Spinal cord (tissue), 9 donors: ENCODE measurements at regions not wholly inside any gene's neighbourhood (a gene's known extent, or its start where the extent isn't known, plus 50 kb on each side); places are given as distances from the start of the nearest gene placed in this dataset.
"Not testable (repeated sequence)": the region's sequence is repeated elsewhere in the genome, so short reads cannot be mapped to it uniquely, and the experiment has no call there.

Experiments used
- DNase-seq, 6 donors: peaks; one replicate each; pipeline versions ENCODE4 v3.0.0 to v3.0.0-alpha.2; 2013 to 2015; ENCODE audit warnings: low spot score in 6 of 6, low read depth in 4 of 6
- H3K27ac ChIP-seq: one replicate; pipeline ENCODE4 v1.5.1; 2013; ENCODE audit warnings: low read depth, low read length, control low read depth
- H3K27me3 ChIP-seq: one replicate; pipeline ENCODE4 v1.6.1; 2013; ENCODE audit warnings: low read length; ENCODE audit not compliant: control insufficient read depth, insufficient read depth
- H3K36me3 ChIP-seq: one replicate; pipeline ENCODE4 v1.6.1; 2013; ENCODE audit warnings: low read length; ENCODE audit not compliant: control insufficient read depth, insufficient read depth
- H3K4me1 ChIP-seq: one replicate; pipeline ENCODE4 v1.6.1; 2013; ENCODE audit warnings: low read length; ENCODE audit not compliant: control insufficient read depth, insufficient read depth
- H3K4me3 ChIP-seq: one replicate; pipeline ENCODE4 v1.5.1; 2013; ENCODE audit warnings: low read depth, low read length, control low read depth
- H3K9me3 ChIP-seq: one replicate; pipeline ENCODE4 v1.6.1; 2013; ENCODE audit warnings: low read length; ENCODE audit not compliant: control insufficient read depth, insufficient read depth
- WGBS: methylation state at CpG from one replicate; pipeline ENCODE4 v1.1.5; 2013; ENCODE audit warnings: missing lambda C conversion rate; ENCODE audit not compliant: insufficient coverage; 5-methylcytosine and 5-hydroxymethylcytosine counted together
- donor health status: healthy.

- not testable (repeated sequence) for H3K36me3 ChIP-seq, H3K27ac ChIP-seq, H3K4me3 ChIP-seq, H3K9me3 ChIP-seq, DNase-seq, H3K4me1 ChIP-seq, H3K27me3 ChIP-seq
- WGBS, result 94% methylated on average over 12 of the region's 17 CpGs
Measured at GRCh38 chr2:11088821-11089220, 66.4 kb upstream of the SLC66A3 start.

GRCh38 chr2:11090187-11090586, 65.1 kb upstream of the SLC66A3 start:
- H3K4me3 ChIP-seq, result no peak overlapping the region
- no peak overlapping the region for H3K27ac ChIP-seq
- H3K27me3 ChIP-seq, result no peaks in the 10 kb centered on the region
- no CpG with 5 or more reads among the region's 2 CpGs for WGBS
- no peaks in the 10 kb centered on the region for H3K36me3 ChIP-seq
- no peaks in the 10 kb centered on the region for H3K9me3 ChIP-seq
- DNase-seq, result no peak
- peaks cover 4% of the 10 kb centered on the region for H3K4me1 ChIP-seq

DNA sequence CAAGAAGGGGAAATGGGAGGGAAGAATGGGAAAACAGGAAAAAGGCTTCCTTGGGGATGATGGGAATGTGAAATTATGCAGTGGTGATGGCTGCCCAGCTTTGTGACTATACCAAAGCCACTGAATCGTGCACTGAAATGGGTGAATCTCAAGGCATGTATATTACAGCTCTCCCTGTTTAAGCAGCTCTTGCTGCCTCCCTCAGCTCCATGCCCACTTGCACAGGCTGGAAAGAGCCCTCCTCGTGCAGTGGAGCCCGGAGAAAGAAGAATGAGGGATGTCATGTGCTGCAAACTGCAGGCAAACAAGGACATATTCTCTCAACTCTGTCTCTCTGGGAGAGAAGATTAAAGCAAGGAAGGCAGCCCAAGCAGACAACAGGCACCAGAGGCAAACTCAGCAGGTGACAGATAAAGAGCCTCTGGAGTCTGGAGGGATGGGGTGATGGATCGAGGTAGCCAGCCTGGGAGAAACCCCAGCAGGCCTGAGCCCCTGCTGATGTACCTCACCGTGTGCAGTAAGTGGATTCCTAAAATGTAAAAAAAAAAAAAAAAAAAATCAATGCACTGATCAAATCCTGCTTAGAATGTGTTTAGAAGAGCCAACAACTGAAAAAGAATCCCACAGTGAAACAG, 62.4 kb upstream of the SLC66A3 start:
- WGBS, result 60% methylated on average over 1 of the region's 5 CpGs

GRCh38 chr2:11093467-11093866, 61.8 kb upstream of the SLC66A3 start:
- WGBS, result 62% methylated on average over 4 of the region's 4 CpGs
- H3K27ac ChIP-seq, result no peak overlapping the region
- no peaks in the 10 kb centered on the region for H3K9me3 ChIP-seq
- peaks cover 4% of the 10 kb centered on the region for H3K4me1 ChIP-seq
- no peaks in the 10 kb centered on the region for H3K36me3 ChIP-seq
- H3K27me3 ChIP-seq, result no peaks in the 10 kb centered on the region
- DNase-seq, result no peak
- H3K4me3 ChIP-seq, result no peak overlapping the region

More for the DNA sequence above, 62.4 kb upstream of the SLC66A3 start:
- no peaks in the 10 kb centered on the region for H3K36me3 ChIP-seq
- DNase-seq, result peak in 1 of 6 donors; percentile 63
- H3K27ac ChIP-seq, result no peak overlapping the region
- peaks cover 4% of the 10 kb centered on the region for H3K4me1 ChIP-seq
- H3K4me3 ChIP-seq, result no peak overlapping the region
- no peaks in the 10 kb centered on the region for H3K9me3 ChIP-seq
- H3K27me3 ChIP-seq, result no peaks in the 10 kb centered on the region

DNA sequence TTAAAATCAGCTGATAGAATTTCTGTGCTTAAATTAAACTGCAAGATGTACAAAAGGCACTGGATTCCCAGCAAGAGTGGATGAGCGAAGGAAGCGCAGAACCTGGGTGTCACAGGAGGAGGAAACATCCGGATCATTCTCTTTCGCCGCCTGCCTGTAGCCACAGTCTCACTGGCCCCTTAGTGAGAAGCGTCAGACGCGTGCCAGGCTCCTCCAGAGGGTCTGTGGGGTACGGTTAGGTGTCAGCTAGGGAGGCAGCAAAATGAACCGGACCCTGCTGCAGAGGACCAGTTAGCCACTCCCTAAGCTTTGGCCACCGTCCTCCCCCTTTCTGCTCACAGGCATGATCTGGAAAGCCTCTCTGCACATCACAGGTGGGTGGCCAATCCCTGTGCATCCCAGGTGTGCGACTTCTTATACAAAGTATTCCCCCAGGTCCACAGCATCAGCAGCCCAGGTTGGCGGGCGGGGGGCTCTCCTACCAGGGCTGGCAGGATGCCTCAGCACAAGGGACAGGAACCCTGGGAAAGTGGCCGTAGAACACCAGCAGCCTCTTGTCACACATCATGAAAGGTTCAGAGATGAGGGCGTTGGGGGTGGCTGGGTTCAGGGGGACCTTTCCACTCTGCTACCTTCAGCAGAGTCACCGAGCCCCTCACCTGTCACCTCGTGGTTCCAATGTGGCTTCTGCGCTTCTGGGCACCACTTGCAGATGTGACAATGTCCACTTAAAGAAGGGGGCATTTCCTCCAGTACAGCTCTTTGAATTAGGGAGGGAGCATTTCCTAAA, 61.1 kb upstream of the SLC66A3 start:
- Histone ChIP-seq H3K9me3 (no peaks in the 10 kb centered on the region), H3K36me3 (no peaks in the 10 kb centered on the region), H3K4me1 (peaks cover 4% of the 10 kb centered on the region), H3K4me3 (no peak overlapping the region), H3K27me3 (no peaks in the 10 kb centered on the region), H3K27ac (no peak overlapping the region)
- 89% methylated on average over 9 of the region's 19 CpGs for WGBS
- no peak for DNase-seq

DNA sequence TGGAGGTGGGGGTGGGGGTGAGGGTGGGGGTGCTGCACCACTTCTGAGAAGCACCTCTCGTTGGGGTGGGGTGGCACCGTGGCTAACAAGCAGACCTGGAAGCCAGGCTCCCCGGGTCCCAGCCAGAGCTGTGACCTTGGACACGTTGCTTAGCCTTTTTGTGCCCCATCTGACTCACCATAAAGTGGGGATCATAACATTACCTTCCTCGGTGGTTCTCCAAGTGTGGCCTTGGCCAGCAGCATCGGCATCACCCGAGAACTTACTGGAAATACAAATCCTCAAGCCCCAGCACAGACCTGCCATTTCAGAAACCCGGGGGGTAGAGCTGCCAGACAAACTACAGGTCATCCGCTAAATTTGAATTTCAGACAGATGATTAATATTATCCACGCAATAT, 58.7 kb upstream of the SLC66A3 start:
- Histone ChIP-seq H3K36me3 (no peaks in the 10 kb centered on the region), H3K9me3 (no peaks in the 10 kb centered on the region), H3K4me3 (no peak overlapping the region), H3K4me1 (peaks cover 4% of the 10 kb centered on the region), H3K27ac (no peak overlapping the region), H3K27me3 (no peaks in the 10 kb centered on the region)
- 90% methylated on average over 5 of the region's 10 CpGs for WGBS
- no peak for DNase-seq

DNA sequence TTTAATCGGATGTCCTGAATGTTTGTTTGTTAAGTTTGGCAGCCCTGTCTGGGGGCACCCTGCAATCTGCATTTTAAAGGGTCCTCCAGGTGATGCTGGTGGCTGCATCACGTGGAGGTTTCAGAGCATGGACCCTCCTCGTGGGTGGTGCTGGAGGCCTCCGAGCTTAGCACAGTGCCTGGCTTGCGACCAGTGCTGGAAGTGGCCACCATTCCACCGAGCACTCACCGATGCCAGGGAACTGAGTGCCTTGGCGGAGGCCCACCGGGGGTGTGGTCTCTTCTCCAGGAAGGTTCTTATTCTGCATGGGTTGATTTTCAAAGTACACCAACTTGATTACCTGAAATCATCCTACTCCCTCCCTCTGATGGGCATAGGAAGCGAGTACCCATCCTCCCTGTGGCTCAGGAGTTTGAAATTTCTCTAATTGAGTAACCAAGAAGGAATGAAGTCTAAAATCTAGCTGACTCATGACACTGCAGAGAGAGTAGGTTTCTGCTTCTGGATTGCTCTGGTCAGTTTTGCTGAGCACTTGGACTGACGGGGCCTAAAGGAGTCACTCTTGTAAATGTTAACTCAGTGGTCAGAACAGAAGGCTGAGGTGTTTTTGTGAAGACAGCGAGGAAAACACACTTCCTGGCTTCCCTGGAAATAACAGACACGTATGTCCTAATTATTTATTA, 58.1 kb upstream of the SLC66A3 start:
- no peaks in the 10 kb centered on the region for H3K36me3 ChIP-seq

DNA sequence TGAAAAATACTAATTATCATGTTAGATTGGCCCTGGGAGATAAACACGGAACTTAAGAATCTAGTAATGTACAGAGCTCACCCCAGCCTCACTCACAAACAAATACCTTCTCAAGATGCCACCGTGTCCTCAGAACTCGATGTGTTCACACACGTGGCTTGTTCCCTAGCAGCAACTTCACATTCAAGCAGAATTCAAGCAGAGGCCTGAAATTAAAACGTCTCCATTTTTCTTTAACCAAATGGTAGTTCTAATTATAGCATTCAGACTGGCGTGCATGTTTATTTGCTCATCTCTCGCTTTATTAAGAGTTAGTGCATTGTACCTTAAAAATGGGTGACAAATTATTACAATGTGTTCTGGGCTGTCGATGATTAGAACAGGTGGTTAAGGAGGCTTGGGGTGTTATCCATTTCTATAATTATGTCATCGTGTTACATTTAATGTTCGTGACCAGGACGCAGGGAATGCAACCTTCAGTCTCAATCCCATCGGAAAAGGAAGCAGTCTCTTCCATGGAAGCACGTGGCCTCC, 57.3 kb upstream of the SLC66A3 start:
- Histone ChIP-seq H3K27me3 (no peaks in the 10 kb centered on the region), H3K4me1 (peaks cover 2% of the 10 kb centered on the region), H3K9me3 (no peaks in the 10 kb centered on the region), H3K36me3 (no peaks in the 10 kb centered on the region), H3K4me3 (no peak overlapping the region), H3K27ac (no peak overlapping the region)
- WGBS, result 71% methylated on average over 6 of the region's 13 CpGs
- peak in 1 of 6 donors; percentile 51 for DNase-seq

More for the DNA sequence above, 58.1 kb upstream of the SLC66A3 start:
- H3K9me3 ChIP-seq, result no peaks in the 10 kb centered on the region
- WGBS, result 50% methylated on average over 3 of the region's 13 CpGs
- no peaks in the 10 kb centered on the region for H3K27me3 ChIP-seq
- H3K4me1 ChIP-seq, result peaks cover 4% of the 10 kb centered on the region
- DNase-seq, result no peak
- H3K27ac ChIP-seq, result no peak overlapping the region
- no peak overlapping the region for H3K4me3 ChIP-seq

- no peaks in the 10 kb centered on the region for H3K4me1 ChIP-seq
- 93% methylated on average over 13 of the region's 14 CpGs for WGBS
- no peak overlapping the region for H3K4me3 ChIP-seq
Measured at GRCh38 chr2:11099122-11100065, 55.9 kb upstream of the SLC66A3 start.

More at GRCh38 chr2:11099122-11100065, 55.9 kb upstream of the SLC66A3 start:
- no peaks in the 10 kb centered on the region for H3K27me3 ChIP-seq
- no peak for DNase-seq
- H3K36me3 ChIP-seq, result no peaks in the 10 kb centered on the region
- no peaks in the 10 kb centered on the region for H3K9me3 ChIP-seq
- no peak overlapping the region for H3K27ac ChIP-seq
